HL-60 (cell line): ENCODE measurements at regions not wholly inside any gene's neighbourhood (a gene's known extent, or its start where the extent isn't known, plus 50 kb on each side); places are given as distances from the start of the nearest gene placed in this dataset.

ENCODE experiments used
- DNase-seq, 2 experiments: peaks; one replicate each; pipeline ENCODE4 v3.0.0-alpha.2; 2010 to 2020; ENCODE audit warnings: low read depth in 1 of 2, low spot score in 1 of 2
- H3K27ac ChIP-seq: fragments of 250-450 bp; sonication (Bioruptor Pico); replicated peaks from 2 replicates; pipeline ENCODE4 v1.5.1; 2020; ENCODE audit warnings: mild to moderate bottlenecking, moderate library complexity
- H3K27me3 ChIP-seq: fragments of 250-450 bp; sonication (Bioruptor Pico); 2 replicates; pipeline ENCODE4 v1.5.1; 2021; ENCODE audit warnings: mild to moderate bottlenecking, moderate library complexity; ENCODE audit not compliant: insufficient read depth, poor library complexity, severe bottlenecking
- H3K4me3 ChIP-seq: replicated peaks from 2 replicates; pipeline ENCODE4 v1.5.1; 2011; ENCODE audit warnings: mild to moderate bottlenecking, control low read depth, low read length; ENCODE audit not compliant: insufficient read depth
- CTCF ChIP-seq: IDR thresholded peaks from one replicate; pipeline ENCODE4 v1.5.1; 2011; ENCODE audit warnings: low read length, control low read depth, inconsistent platforms; ENCODE audit not compliant: insufficient read depth
- GABPA ChIP-seq: IDR thresholded peaks from 2 replicates; pipeline ENCODE4 v1.6.1; 2012; ENCODE audit warnings: low read depth
- POLR2AphosphoS5 ChIP-seq: IDR thresholded peaks from 2 replicates; pipeline ENCODE4 v1.6.1; 2012; ENCODE audit warnings: low read depth
- SPI1 ChIP-seq: IDR thresholded peaks from 2 replicates; pipeline ENCODE4 v1.6.1; 2012; ENCODE audit warnings: low read depth, mild to moderate bottlenecking, borderline replicate concordance
- TF ChIP-seq, protein P1 (sequence below): IDR thresholded peaks from 2 replicates; pipeline ENCODE4 v1.6.1; 2012; ENCODE audit warnings: low read depth; ENCODE audit not compliant: insufficient replicate concordance

DNA sequence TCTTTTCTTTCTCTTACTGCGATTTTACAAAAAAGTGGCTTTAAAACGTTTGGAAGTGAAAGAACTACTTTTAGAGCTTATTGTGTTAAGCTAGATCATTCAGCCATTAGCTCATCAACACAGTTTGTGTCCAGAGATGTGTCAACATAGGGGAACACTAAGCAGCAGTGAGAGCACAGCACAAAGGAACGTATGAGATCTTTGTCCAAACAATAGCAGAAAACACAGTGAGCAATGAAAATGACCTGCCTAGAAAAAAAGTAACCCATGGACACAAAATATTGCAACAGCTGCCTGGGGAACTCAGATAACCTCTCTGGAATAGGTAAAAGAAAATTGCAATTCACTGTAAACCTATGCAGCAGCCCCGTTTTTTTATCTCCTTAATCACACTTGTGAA is 372.5 kb downstream of the ARHGEF28 start:
- no peaks in the 10 kb centered on the region for H3K27me3 ChIP-seq
- TF ChIP-seq GABPA (no peak), POLR2AphosphoS5 (no peak), CTCF (no peak), SPI1 (no peak)
- TF ChIP-seq, protein P1, sequence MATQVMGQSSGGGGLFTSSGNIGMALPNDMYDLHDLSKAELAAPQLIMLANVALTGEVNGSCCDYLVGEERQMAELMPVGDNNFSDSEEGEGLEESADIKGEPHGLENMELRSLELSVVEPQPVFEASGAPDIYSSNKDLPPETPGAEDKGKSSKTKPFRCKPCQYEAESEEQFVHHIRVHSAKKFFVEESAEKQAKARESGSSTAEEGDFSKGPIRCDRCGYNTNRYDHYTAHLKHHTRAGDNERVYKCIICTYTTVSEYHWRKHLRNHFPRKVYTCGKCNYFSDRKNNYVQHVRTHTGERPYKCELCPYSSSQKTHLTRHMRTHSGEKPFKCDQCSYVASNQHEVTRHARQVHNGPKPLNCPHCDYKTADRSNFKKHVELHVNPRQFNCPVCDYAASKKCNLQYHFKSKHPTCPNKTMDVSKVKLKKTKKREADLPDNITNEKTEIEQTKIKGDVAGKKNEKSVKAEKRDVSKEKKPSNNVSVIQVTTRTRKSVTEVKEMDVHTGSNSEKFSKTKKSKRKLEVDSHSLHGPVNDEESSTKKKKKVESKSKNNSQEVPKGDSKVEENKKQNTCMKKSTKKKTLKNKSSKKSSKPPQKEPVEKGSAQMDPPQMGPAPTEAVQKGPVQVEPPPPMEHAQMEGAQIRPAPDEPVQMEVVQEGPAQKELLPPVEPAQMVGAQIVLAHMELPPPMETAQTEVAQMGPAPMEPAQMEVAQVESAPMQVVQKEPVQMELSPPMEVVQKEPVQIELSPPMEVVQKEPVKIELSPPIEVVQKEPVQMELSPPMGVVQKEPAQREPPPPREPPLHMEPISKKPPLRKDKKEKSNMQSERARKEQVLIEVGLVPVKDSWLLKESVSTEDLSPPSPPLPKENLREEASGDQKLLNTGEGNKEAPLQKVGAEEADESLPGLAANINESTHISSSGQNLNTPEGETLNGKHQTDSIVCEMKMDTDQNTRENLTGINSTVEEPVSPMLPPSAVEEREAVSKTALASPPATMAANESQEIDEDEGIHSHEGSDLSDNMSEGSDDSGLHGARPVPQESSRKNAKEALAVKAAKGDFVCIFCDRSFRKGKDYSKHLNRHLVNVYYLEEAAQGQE = no peak
- DNase-seq = no peak
- no peak overlapping the region for H3K4me3 ChIP-seq
- H3K27ac ChIP-seq = no peak overlapping the region

DNA sequence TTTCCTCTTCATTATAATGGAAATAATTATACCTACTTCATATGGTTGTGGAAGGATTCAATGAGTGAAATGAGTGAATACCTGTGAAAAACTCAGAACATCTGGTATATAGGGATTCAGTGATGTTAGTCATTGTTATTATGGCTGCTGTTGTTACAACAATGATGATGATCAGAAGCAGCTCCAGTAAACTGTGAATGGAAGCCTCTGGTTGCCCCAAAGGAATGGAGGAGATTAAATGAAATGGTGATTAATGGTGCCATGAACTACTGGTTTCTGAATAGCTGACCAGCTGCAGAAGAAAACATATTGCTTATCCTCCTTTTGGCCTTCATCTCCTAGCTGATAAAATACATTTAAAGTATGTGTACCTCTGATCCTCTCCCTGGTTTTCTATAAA is 372.0 kb downstream of the ARHGEF28 start:
- no peak for TF ChIP-seq CTCF
- TF ChIP-seq GABPA = no peak
- TF ChIP-seq, protein P1 = no peak
- TF ChIP-seq POLR2AphosphoS5 = no peak
- TF ChIP-seq SPI1 = no peak
- no peak overlapping the region for H3K27ac ChIP-seq

DNA sequence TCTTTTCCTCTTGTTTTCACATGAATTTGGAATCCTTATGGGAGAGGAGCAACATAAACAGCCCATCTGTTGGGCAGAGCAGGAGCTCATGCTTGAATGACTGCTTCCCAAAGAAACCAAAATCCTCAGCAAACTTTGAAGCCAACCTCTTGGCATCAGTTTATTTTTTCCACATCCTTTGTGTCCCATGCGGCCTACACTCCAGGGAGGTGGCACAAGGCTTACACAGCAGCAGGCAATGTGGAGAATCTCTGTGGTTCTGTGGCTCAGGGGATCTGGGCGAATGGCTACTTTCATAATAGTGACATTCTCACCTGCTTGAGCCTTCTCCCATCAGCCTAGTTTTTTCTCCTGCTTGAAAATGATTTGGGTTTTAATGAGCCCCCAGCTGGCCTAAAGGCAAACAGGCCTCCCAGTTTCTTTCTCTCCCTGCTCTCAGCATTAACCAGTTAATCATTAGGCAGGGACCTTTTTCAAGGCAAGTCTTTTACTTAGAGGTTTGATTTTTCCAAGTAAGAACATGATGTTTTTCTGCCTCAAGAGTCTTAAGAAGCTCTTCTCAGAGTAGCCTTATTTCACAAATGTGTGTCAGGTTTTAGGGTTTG is 370.3 kb downstream of the ARHGEF28 start:
- TF ChIP-seq, protein P1 = no peak
- TF ChIP-seq CTCF (no peak), SPI1 (no peak)
- DNase-seq = no peak
- no peaks in the 10 kb centered on the region for H3K27me3 ChIP-seq

More for the DNA sequence above, 372.0 kb downstream of the ARHGEF28 start:
- Histone ChIP-seq H3K27me3 (no peaks in the 10 kb centered on the region), H3K4me3 (no peak overlapping the region)
- no peak for DNase-seq

More for the DNA sequence above, 370.3 kb downstream of the ARHGEF28 start:
- Histone ChIP-seq H3K27ac (no peak overlapping the region), H3K4me3 (no peak overlapping the region)
